ENCODE measurements at regions not wholly inside any gene's neighbourhood (a gene's known extent, or its start where the extent isn't known, plus 50 kb on each side); places are given as distances from the start of the nearest gene placed in this dataset.

DNA sequence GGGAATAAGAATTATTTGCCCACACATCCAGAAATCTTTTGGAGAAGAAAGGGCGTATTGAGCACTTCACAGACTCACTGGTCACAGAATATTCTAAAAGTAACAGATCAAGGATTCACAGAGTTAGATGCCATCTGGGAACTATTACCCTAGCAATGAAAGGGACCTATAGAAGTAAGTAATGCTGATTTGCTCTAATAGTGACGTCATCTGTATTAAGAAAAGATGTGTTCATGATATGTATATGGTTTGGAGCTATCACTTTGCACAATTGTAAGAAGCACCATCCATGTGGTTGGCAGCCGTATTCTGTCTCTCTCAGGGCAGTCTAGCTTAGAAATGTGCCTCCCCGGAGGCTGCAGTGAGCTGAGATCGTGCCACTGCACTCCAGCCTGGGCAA lies 52.8 kb upstream of the SV2C start:
- 87% methylated on average over 5 of the region's 5 CpGs; no CpG with 5 or more reads in 1 of the 2 experiments for WGBS, 2 experiments (ENCODE audit: extremely low coverage in 1 of 2, insufficient coverage in 1 of 2, insufficient read length in 1 of 2, insufficient replicate concordance in 2 of 2, low coverage in 1 of 2, low lambda C conversion rate in 2 of 2, missing lambda C conversion rate in 1 of 2)

More for the DNA sequence above, 52.8 kb upstream of the SV2C start:
- no peak overlapping the region for H2AK5ac ChIP-seq (ENCODE audit: low read depth, low read length)
- no peaks in the 10 kb centered on the region for H3K9me3 ChIP-seq (ENCODE audit: insufficient read depth in 2 of 2, low read depth in 1 of 2, low read length in 1 of 2)
- no peak overlapping the region for H2BK120ac ChIP-seq (replicated peaks; ENCODE audit: low read depth, low read length)
- H2BK5ac ChIP-seq (ENCODE audit: low read depth, low read length): no peak overlapping the region
- no peak overlapping the region for H2BK20ac ChIP-seq (ENCODE audit: low read length)
- H3K36me3 ChIP-seq (ENCODE audit: control insufficient read depth in 2 of 4, insufficient read depth in 4 of 4, low read length in 3 of 4): no peaks in the 10 kb centered on the region
- no peak overlapping the region for H4K8ac ChIP-seq (ENCODE audit: extremely low read depth, insufficient read depth, low read length)
- no peak overlapping the region for H3K4me3 ChIP-seq (ENCODE audit: extremely low read depth in 1 of 4, insufficient read depth in 2 of 4, low read depth in 3 of 4, low read length in 4 of 4)
- no peak overlapping the region for H3K18ac ChIP-seq (ENCODE audit: extremely low read depth, low read length)
- ChIA-PET CTCF (ENCODE audit: partially characterized antibody) (no interaction called here), POLR2A (ENCODE audit: partially characterized antibody) (no interaction called here)
- H3K23me2 ChIP-seq (ENCODE audit: low read depth, low read length): no peaks in the 10 kb centered on the region
- FAIRE-seq (no peak), DNase-seq (ENCODE audit: low read depth in 1 of 2, low spot score in 2 of 2) (no peak)
- H3K79me1 ChIP-seq (ENCODE audit: low read depth, low read length): no peaks in the 10 kb centered on the region
- no peak overlapping the region for H3K14ac ChIP-seq (ENCODE audit: insufficient read length)
- no peak overlapping the region for H2BK12ac ChIP-seq (ENCODE audit: low read depth, low read length)
- no peaks in the 10 kb centered on the region for H3K4me1 ChIP-seq (replicated peaks in 1 of 4; ENCODE audit: control insufficient read depth in 3 of 4, insufficient read depth in 4 of 4, low read length in 3 of 4)
- no peaks in the 10 kb centered on the region for H4K20me1 ChIP-seq (replicated peaks in 1 of 2; ENCODE audit: control insufficient read depth in 1 of 2, insufficient read depth in 2 of 2, low read length in 2 of 2)
- H2AFZ ChIP-seq (ENCODE audit: low read length): no peak overlapping the region
- H3K56ac ChIP-seq (replicated peaks; ENCODE audit: insufficient read length, low read depth, low read length): no peak overlapping the region
- H3K9ac ChIP-seq (replicated peaks in 1 of 4; ENCODE audit: extremely low read depth in 1 of 4, low read depth in 3 of 4, low read length in 3 of 4): no peak overlapping the region
- no peak overlapping the region for H3K4ac ChIP-seq (replicated peaks; ENCODE audit: insufficient read length, low read depth, low read length)
- H4K5ac ChIP-seq (ENCODE audit: insufficient read length, low read depth, low read length): no peak overlapping the region
- no peak overlapping the region for H4K91ac ChIP-seq (replicated peaks; ENCODE audit: insufficient read length, low read length)
- H3K27ac ChIP-seq (ENCODE audit: low read depth, low read length): no peak overlapping the region
- H3K79me2 ChIP-seq (ENCODE audit: control insufficient read depth in 1 of 2, insufficient read depth in 2 of 2, low read length in 2 of 2): no peaks in the 10 kb centered on the region
- no peaks in the 10 kb centered on the region for H3K27me3 ChIP-seq (replicated peaks in 1 of 4; ENCODE audit: control insufficient read depth in 3 of 4, extremely low read depth in 1 of 4, insufficient read depth in 3 of 4, low read length in 3 of 4)
- no peak overlapping the region for H3K23ac ChIP-seq (ENCODE audit: insufficient read length)
- H3K4me2 ChIP-seq (ENCODE audit: insufficient read depth in 1 of 2, low read depth in 2 of 2, low read length in 2 of 2): no peak overlapping the region
- H2BK15ac ChIP-seq (ENCODE audit: low read length): no peak overlapping the region
- TF ChIP-seq, protein P1, sequence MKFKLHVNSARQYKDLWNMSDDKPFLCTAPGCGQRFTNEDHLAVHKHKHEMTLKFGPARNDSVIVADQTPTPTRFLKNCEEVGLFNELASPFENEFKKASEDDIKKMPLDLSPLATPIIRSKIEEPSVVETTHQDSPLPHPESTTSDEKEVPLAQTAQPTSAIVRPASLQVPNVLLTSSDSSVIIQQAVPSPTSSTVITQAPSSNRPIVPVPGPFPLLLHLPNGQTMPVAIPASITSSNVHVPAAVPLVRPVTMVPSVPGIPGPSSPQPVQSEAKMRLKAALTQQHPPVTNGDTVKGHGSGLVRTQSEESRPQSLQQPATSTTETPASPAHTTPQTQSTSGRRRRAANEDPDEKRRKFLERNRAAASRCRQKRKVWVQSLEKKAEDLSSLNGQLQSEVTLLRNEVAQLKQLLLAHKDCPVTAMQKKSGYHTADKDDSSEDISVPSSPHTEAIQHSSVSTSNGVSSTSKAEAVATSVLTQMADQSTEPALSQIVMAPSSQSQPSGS (IDR thresholded peaks at IDR 0.05; ENCODE audit: low read length): no peak
- TF ChIP-seq SRF (IDR thresholded peaks at IDR 0.05; ENCODE audit: low read depth, low read length) (no peak), BRCA1 (IDR thresholded peaks at IDR 0.05; ENCODE audit: low read depth, low read length) (no peak), CBX5 (IDR thresholded peaks at IDR 0.05; ENCODE audit: low read depth, low read length) (no peak)

Data from H1 (cell line).